AG10803 (cell line): ENCODE measurements at regions not wholly inside any gene's neighbourhood (a gene's known extent, or its start where the extent isn't known, plus 50 kb on each side); places are given as distances from the start of the nearest gene placed in this dataset.

ENCODE experiments used
- DNase-seq: peaks from one replicate; pipeline ENCODE4 v3.0.0; 2010; ENCODE audit warnings: low read depth
- H3K4me3 ChIP-seq: 2 replicates; pipeline ENCODE4 v1.5.1; 2011; ENCODE audit warnings: mild to moderate bottlenecking, low read length, control low read depth
- TF ChIP-seq, protein P1 (sequence below): conservative IDR thresholded peaks from 2 replicates; pipeline ENCODE4 v1.5.1; 2011; ENCODE audit warnings: mild to moderate bottlenecking, low read length, control low read depth, inconsistent platforms

- no peak overlapping the region for H3K4me3 ChIP-seq
- DNase-seq, result no peak
- TF ChIP-seq, protein P1, sequence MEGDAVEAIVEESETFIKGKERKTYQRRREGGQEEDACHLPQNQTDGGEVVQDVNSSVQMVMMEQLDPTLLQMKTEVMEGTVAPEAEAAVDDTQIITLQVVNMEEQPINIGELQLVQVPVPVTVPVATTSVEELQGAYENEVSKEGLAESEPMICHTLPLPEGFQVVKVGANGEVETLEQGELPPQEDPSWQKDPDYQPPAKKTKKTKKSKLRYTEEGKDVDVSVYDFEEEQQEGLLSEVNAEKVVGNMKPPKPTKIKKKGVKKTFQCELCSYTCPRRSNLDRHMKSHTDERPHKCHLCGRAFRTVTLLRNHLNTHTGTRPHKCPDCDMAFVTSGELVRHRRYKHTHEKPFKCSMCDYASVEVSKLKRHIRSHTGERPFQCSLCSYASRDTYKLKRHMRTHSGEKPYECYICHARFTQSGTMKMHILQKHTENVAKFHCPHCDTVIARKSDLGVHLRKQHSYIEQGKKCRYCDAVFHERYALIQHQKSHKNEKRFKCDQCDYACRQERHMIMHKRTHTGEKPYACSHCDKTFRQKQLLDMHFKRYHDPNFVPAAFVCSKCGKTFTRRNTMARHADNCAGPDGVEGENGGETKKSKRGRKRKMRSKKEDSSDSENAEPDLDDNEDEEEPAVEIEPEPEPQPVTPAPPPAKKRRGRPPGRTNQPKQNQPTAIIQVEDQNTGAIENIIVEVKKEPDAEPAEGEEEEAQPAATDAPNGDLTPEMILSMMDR, result no peak
These were observed 74.5 kb downstream of the FOXF2 start for GRCh38 chr6:1463751-1464426.

DNA sequence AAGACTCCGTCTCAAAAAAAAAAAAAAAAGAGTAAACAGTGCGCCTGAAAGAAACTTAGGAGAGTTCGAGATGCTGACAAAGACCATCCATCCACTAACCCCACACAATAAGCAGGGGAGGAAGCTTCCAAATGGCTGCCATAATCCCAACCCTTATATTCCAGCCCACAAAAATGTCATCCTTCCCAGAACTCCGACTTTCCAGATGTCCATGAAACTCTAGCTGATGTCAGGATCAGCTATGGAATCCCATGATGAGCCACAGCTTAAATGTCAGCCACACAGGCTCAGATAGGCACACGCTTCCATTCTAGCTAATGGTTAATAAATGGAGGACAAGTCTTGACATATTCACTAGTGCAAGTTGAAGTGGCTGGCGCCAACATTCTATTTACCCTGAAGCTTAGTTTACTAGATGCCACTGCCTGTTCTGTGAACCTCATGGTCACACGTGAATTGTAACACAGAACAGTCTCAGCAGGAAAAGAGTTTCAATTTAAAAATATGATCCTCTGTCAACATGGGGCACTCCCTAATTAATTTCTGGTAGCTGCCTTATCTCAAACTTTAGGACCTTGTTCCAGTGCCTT lies 75.5 kb downstream of the FOXF2 start:
- peak; percentile 28 for DNase-seq
- no peak overlapping the region for H3K4me3 ChIP-seq
- TF ChIP-seq, protein P1, result no peak

- TF ChIP-seq, protein P1, result no peak
- DNase-seq, result no peak
- H3K4me3 ChIP-seq, result no peak overlapping the region
These were observed 78.8 kb downstream of the FOXF2 start for GRCh38 chr6:1468126-1468525.

DNA sequence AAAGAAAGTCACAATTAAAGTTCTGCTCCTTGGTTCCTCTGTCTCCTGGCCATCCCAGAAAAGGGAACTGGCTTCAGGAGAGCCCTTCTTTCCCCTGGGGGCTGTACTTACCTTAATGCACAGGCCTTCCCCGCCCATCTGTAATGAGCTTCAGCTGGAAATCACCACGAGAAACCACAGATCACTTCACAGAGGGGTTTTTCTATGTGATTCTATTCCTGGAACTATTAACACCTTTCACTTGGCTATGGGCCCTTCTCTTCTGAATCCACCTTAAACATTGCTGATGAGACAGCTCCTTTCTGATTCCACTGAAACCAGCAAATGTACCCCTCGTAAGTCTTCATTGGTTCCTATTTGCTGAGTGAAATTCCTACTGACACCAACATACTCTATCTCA lies 80.7 kb downstream of the FOXF2 start:
- TF ChIP-seq, protein P1, result no peak
- no peak overlapping the region for H3K4me3 ChIP-seq
- DNase-seq, result no peak

DNA sequence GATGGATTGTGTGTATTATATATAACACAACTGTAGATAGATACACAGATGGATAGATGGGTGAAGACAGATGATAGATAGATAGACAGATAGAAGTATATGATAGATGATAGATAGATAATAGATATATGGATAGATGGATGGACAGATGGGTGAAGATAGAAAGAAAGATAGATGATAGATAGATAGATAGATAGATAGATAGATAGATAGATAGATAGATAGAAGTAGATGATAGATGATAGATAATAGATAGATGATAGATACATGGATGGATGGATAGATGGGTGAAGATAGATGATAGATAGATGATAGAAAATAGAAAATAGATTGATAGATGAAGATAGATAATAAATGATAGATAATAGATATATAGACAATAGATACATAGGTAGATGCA lies 83.3 kb downstream of the FOXF2 start:
- no peak overlapping the region for H3K4me3 ChIP-seq
- no peak for DNase-seq
- TF ChIP-seq, protein P1, result no peak

- H3K4me3 ChIP-seq, result no peak overlapping the region
- TF ChIP-seq, protein P1, result no peak
- no peak for DNase-seq
These were observed 83.8 kb downstream of the FOXF2 start for GRCh38 chr6:1473166-1473565.

GRCh38 chr6:1473598-1473997 lies 84.2 kb downstream of the FOXF2 start:
- DNase-seq, result no peak
- TF ChIP-seq, protein P1, result no peak
- no peak overlapping the region for H3K4me3 ChIP-seq
